NCI-H345 treated with DMSO at 0.1 percent for 48 hours (cell line): ENCODE measurements at regions not wholly inside any gene's neighbourhood (a gene's known extent, or its start where the extent isn't known, plus 50 kb on each side); places are given as distances from the start of the nearest gene placed in this dataset.

Experiments
- DNase-seq: peaks from one replicate; lab custom pipeline; 2025; ENCODE audit not compliant: unreplicated experiment; lab: John Stamatoyannopoulos, UW

- no peak for DNase-seq
These were observed 219.2 kb downstream of the C6orf118 start for GRCh38 chr6:165090242-165090641.

GRCh38 chr6:165086814-165087213, 222.6 kb downstream of the C6orf118 start:
- no peak for DNase-seq

DNA sequence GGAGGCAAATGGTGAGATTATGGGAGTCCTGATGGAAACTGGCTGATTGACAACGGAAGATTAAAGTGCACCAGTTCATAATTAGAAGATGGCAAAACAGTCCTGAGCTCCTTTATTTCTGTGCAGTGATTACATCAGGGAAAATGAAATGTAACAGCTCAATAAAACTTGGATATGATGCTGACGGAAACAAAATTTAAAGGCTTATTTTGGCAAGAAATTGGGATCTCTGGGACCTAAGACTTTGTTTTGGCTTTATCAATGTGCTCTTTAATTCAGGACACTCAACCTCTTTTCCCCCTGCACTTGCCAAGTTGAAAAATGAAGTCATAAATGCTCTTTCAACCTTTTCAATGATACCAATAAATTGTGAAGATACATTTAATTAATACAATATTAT, 226.8 kb downstream of the C6orf118 start:
- no peak for DNase-seq

GRCh38 chr6:165081944-165082532, 227.4 kb downstream of the C6orf118 start:
- no peak for DNase-seq

- DNase-seq: no peak
These were observed 231.5 kb downstream of the C6orf118 start for GRCh38 chr6:165077876-165078275.

GRCh38 chr6:165071906-165072305, 237.5 kb downstream of the C6orf118 start:
- DNase-seq: no peak

- DNase-seq: no peak
These were observed 248.7 kb downstream of the C6orf118 start for GRCh38 chr6:165060720-165061119.

DNA sequence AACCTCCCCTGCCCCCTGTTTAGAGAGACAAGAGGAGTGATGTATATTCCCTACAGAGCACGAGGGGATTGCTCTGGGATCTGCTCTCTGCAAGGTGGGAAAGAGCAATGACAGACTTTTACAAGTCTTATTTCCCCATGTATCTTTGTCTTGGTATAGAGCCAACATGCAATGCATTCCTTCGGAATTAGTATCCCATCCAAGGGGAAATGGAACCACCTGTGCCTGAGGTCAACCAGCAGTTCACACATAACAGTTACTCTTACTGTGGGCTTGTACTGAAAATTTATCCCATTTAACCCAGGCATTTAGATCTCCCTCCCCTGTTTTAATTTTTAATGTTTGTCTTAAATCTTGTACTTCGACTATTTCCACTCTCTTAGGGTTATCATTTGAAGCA, 250.4 kb downstream of the C6orf118 start:
- no peak for DNase-seq

GRCh38 chr6:165056292-165056691, 253.1 kb downstream of the C6orf118 start:
- DNase-seq: no peak

DNA sequence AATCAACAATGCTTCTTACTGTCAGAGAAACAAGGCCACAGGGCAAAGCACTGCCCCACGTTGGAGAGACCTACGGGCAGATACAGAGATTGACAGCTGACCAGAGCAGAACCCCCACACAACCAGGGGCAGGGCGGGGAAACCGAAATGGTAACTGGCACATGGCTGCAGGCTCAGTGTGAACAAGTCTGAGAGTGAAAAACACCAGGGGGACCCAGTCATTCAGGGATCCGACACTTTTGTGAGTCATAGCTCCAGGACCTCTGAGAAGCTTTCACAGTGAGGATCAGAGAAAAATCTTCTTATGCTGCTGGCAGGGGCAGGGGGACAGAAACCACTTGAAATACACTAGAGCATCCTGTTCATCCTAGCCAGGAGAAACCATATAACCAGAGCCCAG, 254.2 kb downstream of the C6orf118 start:
- DNase-seq: no peak

GRCh38 chr6:165052561-165053480, 256.6 kb downstream of the C6orf118 start:
- no peak for DNase-seq

DNA sequence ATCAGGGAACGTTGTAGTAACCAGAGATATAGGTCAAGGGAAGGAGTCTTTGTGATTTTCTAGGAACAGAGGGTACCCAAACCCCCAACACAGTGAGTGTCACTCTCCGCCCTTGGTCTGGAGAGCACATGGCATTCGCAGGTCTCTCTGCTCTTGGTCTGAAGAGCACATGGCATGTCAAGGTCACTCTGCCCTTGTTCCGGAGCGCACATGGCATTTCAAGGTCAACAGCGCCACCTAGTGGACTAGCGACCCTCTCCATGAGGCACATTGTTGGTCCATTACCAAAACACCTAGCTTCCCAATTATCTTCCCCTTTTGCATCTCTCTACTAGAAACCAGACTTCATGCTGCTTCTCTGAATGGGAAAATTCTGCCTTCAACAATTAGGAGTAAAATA, 260.0 kb downstream of the C6orf118 start:
- DNase-seq: no peak

DNA sequence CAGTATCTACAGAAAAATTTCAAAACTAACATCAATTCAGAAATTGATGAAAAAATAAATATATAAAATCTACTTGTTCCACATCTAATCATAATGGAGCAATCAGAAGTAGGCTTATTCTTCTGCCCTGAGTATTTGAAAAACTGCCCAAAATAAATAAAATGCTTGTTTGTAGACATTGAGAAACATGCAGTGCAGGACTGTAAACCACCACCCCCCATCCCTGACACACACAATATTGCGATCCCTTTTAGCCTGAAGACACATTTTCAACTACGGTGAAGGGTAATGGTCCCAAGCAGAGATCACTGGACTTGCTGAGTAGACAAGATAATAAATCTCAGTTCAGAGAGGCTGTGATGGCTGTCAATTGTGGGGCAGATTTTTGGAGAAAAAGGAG, 261.5 kb downstream of the C6orf118 start:
- DNase-seq: no peak

DNA sequence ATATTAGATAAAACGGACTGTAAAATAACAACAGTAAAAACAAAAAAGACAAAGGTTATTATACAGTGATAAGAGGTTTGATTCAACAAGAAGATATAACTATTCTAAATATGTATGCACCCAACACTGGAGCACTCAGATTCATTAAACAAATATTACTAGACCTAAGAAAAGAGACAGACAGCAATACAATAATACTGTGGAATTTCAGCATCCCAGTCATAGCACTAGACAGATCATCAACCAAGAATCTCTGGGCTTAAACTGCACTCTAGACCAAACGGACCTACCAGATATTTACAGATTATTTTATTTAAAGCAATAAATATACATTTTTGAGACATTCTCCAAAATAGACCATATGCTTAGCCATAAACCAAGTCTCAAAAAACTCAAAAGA, 263.8 kb downstream of the C6orf118 start:
- DNase-seq: no peak

DNA sequence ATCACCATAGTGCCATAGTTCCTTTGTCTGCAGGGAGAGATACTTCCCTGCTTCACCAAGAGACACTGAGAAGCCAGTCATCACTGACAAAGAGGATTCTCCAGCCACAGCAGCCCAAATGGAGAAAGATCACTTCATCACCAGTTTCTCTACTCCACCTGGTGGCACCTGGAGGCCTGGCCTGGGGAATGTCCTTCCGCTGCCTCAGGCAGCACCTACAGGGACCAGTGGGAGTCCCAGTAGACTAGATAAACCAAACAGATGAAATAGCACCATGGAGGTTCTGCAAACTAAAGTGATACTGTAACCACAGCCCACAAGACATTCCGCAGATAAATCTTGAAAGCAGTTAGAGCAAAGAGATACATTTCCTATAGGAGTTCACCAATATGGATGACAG, 266.5 kb downstream of the C6orf118 start:
- no peak for DNase-seq

- DNase-seq: no peak
These were observed 269.0 kb downstream of the C6orf118 start for GRCh38 chr6:165040440-165040839.

DNA sequence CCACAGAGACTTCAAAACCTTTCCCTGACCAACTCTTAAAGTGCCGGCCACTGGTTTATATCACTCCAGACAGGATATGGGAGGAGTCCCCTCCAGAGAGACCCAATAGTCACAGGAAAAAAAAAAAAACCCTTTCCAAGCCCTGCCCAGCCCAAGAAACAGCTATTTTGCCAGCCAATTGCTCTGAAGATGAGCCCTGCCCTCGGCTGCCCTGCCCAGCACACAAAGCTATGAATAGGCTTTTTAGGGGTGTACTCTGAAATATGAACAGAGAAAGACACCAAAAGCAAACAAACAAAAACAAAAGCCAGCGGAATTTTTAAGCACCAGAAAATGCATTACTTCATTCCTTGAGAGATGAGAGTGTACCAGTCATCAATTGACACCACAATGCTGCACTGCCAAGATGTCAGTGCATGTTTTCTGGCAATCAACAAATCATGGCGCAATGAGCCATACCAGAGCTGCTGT, 275.1 kb downstream of the C6orf118 start:
- DNase-seq: no peak

GRCh38 chr6:165031502-165031901, 277.9 kb downstream of the C6orf118 start:
- no peak for DNase-seq

DNA sequence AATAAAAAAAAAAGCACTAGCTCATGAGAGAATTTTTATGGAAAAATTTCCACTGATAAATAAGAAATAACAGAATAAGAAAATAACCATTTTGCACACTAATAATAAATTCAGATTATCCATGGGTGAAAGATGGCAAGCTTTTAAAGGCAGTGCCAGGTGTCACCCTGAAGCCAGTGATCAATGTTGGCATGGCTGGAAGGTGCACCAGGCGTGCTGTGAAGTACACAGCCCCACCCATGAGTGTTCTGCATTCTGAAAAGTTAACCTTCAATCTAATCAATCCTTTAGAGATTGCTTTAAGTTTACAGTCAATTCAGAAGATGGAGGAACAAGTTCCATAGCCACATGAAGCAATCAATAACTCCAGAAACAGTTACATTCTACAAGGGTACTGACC, 284.4 kb downstream of the C6orf118 start:
- DNase-seq: no peak

- DNase-seq: no peak
These were observed 289.7 kb downstream of the C6orf118 start for GRCh38 chr6:165019681-165020080.

DNA sequence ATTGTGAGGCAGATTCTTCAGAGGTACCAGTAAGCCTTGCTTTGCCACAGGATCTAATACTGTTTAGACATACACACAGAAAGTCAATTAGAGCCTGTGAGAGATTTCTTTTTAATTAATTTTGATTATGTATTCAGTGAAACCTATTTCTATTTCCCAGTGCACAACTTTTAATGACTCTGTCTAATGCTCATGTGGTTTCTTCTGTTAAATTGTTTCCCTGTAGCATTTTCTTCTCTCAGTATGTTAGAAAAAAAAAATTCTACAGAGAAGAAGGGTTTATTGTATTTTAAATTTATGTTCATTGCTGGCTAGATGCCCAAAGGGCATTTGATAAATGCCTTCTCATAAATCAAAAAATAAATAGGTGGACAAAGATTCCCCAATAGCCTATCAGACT, 293.7 kb downstream of the C6orf118 start:
- no peak for DNase-seq

DNA sequence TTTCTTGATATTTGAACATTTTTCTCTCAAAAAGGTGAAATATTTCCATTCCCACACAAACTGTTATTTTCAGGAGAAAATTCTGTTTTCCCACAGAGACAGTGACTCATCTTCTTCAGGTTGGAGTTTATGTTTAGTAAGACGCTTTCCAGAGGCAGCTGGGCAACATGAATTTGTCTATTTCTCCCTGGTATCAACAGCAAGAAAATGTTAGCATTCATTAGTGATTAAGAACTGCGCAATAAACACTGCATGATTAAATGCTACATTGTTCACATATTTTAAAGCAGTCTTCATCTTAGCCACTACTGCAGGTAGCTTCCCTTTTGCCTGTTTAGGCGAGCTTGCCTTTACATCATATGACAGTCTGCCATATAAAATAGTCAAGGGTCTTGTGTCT, 295.7 kb downstream of the C6orf118 start:
- DNase-seq: no peak
